ENCODE measurements at regions not wholly inside any gene's neighbourhood (a gene's known extent, or its start where the extent isn't known, plus 50 kb on each side); places are given as distances from the start of the nearest gene placed in this dataset.

DNA sequence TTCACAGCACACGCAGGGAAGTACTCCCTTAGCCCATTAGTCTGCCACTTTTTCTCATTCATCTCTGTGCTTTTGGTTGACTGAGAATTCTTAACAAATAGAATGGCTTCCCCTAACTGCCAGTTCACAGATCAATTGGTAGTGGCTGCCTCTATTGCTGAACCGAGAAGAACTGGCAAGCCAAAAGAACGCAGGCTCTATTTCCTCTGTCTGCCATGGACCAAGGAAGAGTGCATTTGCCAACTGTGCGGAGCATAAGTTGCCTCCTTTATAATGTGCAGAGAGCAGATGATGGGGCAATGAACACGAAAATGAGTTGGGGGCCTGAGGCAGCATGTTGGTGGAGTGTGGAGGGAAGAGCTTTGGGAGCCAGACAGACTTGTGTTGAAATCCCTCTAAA lies 483.1 kb upstream of the CAMK1G start:
- TF ChIP-seq CTCF (conservative IDR thresholded peaks at IDR 0.05 in 1 of 2, IDR thresholded peaks at IDR 0.05 in 1 of 2; ENCODE audit: extremely low read depth in 1 of 2, insufficient read depth in 1 of 2, low read depth in 1 of 2, low read length in 2 of 2): no peak
- no peak for TF ChIP-seq EZH2 (IDR thresholded peaks at IDR 0.05; ENCODE audit: borderline replicate concordance, low read length)
